ENCODE measurements at regions not wholly inside any gene's neighbourhood (a gene's known extent, or its start where the extent isn't known, plus 50 kb on each side); places are given as distances from the start of the nearest gene placed in this dataset.

GRCh38 chr1:5742801-5743200 lies 249.4 kb downstream of the NPHP4 start:
- no peak for TF ChIP-seq CTCF (conservative IDR thresholded peaks at IDR 0.05; ENCODE audit: low read depth, low read length)
- TF ChIP-seq EZH2 (IDR thresholded peaks at IDR 0.05; ENCODE audit: low read length, unreplicated experiment) = no peak
- no peak for TF ChIP-seq EZH2phosphoT487 (IDR thresholded peaks at IDR 0.05; ENCODE audit: borderline replicate concordance, low read length)
